Endothelial cell of umbilical vein (primary cell): ENCODE measurements at regions not wholly inside any gene's neighbourhood (a gene's known extent, or its start where the extent isn't known, plus 50 kb on each side); places are given as distances from the start of the nearest gene placed in this dataset.

Experiments used
- BruUV-seq: library from RNA; stranded (reverse); fragments of 400-500 nt; replicated peaks from 2 replicates; lab custom pipeline; 2021; lab: Mats Ljungman, UMichigan
- CTCF ChIA-PET: fragments of 300-600, 350-600 bp; sonication (Branson Sonifier 250); formaldehyde crosslinking; loops from one replicate; lab custom pipeline; 2021; ENCODE audit warnings: antibody characterized with exemption, inconsistent platforms; lab: Charles Lee
- POLR2A ChIA-PET: fragments of 300-600, 350-600 bp; sonication (Branson Sonifier 250); formaldehyde crosslinking; loops from one replicate; lab custom pipeline; 2021; ENCODE audit warnings: antibody characterized with exemption, inconsistent platforms; lab: Charles Lee
- DNase-seq: peaks from one replicate; pipeline ENCODE4 v3.0.0-alpha.2; 2011; ENCODE audit warnings: low read depth, low spot score
- FAIRE-seq: peaks from 2 replicates; lab custom pipeline; 2011; peaks lifted over from hg19 to GRCh38; lab: Jason Lieb, UNC
- H2AFZ ChIP-seq: 2 replicates; pipeline ENCODE4 v1.6.0; 2012; ENCODE audit warnings: low read depth, low read length, control low read depth, inconsistent platforms
- H3K27ac ChIP-seq: 2 replicates; pipeline ENCODE4 v1.5.1; 2011; ENCODE audit warnings: low read depth, mild to moderate bottlenecking, control low read depth, low read length, moderate library complexity; ENCODE audit not compliant: insufficient read depth
- H3K27me3 ChIP-seq, 2 experiments: 2 replicates each; pipeline versions ENCODE4 v1.6.0 to v1.6.1; 2011; ENCODE audit warnings: low read length in 2 of 2, mixed read lengths in 1 of 2; ENCODE audit not compliant: control insufficient read depth in 2 of 2, insufficient read depth in 2 of 2
- H3K36me3 ChIP-seq, 2 experiments: 2 replicates in 1 of 2; 3 replicates in 1 of 2; pipeline ENCODE4 v1.5.1; 2011; ENCODE audit warnings: low read length in 2 of 2, mild to moderate bottlenecking in 1 of 2, moderate library complexity in 1 of 2; ENCODE audit not compliant: control insufficient read depth in 2 of 2, insufficient read depth in 2 of 2; ENCODE audit errors: extremely low read depth in 1 of 2
- H3K4me1 ChIP-seq: 3 replicates; pipeline ENCODE4 v1.5.1; 2011; ENCODE audit warnings: mild to moderate bottlenecking, low read length; ENCODE audit not compliant: control insufficient read depth, insufficient read depth; ENCODE audit errors: extremely low read depth
- H3K4me2 ChIP-seq: 2 replicates; pipeline ENCODE4 v1.6.1; 2011; ENCODE audit warnings: low read length, control low read depth, mixed read lengths; ENCODE audit not compliant: insufficient read depth
- H3K4me3 ChIP-seq, 3 experiments: fragments of 200-600 bp in 1 of 3; sonication (generic), shearing (Covaris generic) in 1 of 3; replicated peaks in 1 of 3; 2 replicates each; pipeline ENCODE4 v1.5.1; 2011 to 2016; ENCODE audit warnings: control low read depth in 3 of 3, low read length in 3 of 3, mild to moderate bottlenecking in 2 of 3, inconsistent platforms in 1 of 3, low read depth in 1 of 3, moderate library complexity in 1 of 3; ENCODE audit not compliant: insufficient read depth in 1 of 3
- H3K79me2 ChIP-seq: 2 replicates; pipeline ENCODE4 v1.6.0; 2012; ENCODE audit warnings: low read length, inconsistent platforms; ENCODE audit not compliant: control insufficient read depth, insufficient read depth
- H3K9ac ChIP-seq: replicated peaks from 2 replicates; pipeline ENCODE3; 2011; ENCODE audit warnings: low read length, control low read depth; ENCODE audit not compliant: insufficient read depth; ENCODE audit errors: extremely low read depth
- H3K9me1 ChIP-seq: replicated peaks from 3 replicates; pipeline ENCODE4 v1.6.0; 2011; ENCODE audit warnings: mild to moderate bottlenecking, low read length; ENCODE audit not compliant: control insufficient read depth, insufficient read depth; ENCODE audit errors: extremely low read depth
- H3K9me3 ChIP-seq: replicated peaks from 2 replicates; pipeline ENCODE4 v1.5.1; 2012; ENCODE audit warnings: low read length, inconsistent platforms; ENCODE audit not compliant: control insufficient read depth, insufficient read depth
- H4K20me1 ChIP-seq: replicated peaks from 2 replicates; pipeline ENCODE3; 2011; ENCODE audit warnings: mild to moderate bottlenecking, low read length; ENCODE audit not compliant: control insufficient read depth, insufficient read depth; ENCODE audit errors: extremely low read depth
- EZH2 ChIP-seq: IDR thresholded peaks from 2 replicates; pipeline ENCODE4 v1.6.1; 2012; ENCODE audit warnings: borderline replicate concordance, low read depth, mild to moderate bottlenecking, moderate library complexity, low read length, inconsistent platforms; ENCODE audit not compliant: severe bottlenecking
- FOS ChIP-seq: IDR thresholded peaks from 2 replicates; pipeline ENCODE4 v1.6.1; 2011; ENCODE audit warnings: mild to moderate bottlenecking, low read length, moderate library complexity, borderline replicate concordance; ENCODE audit not compliant: insufficient read depth
- GATA2 ChIP-seq: IDR thresholded peaks from 2 replicates; pipeline ENCODE4 v1.7.0; 2011; ENCODE audit warnings: low read depth, mild to moderate bottlenecking, moderate library complexity, mixed read lengths, low read length; ENCODE audit not compliant: insufficient read length, insufficient read depth
- JUN ChIP-seq: IDR thresholded peaks from 2 replicates; pipeline ENCODE4 v1.6.1; 2011; ENCODE audit warnings: borderline replicate concordance, low read depth; ENCODE audit not compliant: insufficient read length, insufficient read depth
- MYC ChIP-seq: IDR thresholded peaks from one replicate; pipeline ENCODE4 v1.6.1; 2011; ENCODE audit warnings: mild to moderate bottlenecking, low read depth, low read length
- POLR2A ChIP-seq: IDR thresholded peaks from 2 replicates; pipeline ENCODE4 v1.6.1; 2012; ENCODE audit warnings: low read depth, mild to moderate bottlenecking, control low read depth, low read length
- POLR2AphosphoS5 ChIP-seq: IDR thresholded peaks from 2 replicates; pipeline ENCODE4 v1.6.1; 2012; ENCODE audit warnings: low read depth, mild to moderate bottlenecking, control low read depth, low read length, moderate library complexity; ENCODE audit not compliant: insufficient read depth
- dilution Hi-C: fragments of 300-500 bp; cut with MboI; formaldehyde crosslinking; loops from one replicate; pipeline ENCODE4 v1.15.0; 2019; ENCODE audit warnings: low sequenced_read_pairs; ENCODE audit not compliant: extremely low pct_ligation_motif_present
- intact Hi-C: fragments of 100-400 bp; cut with micrococcal nuclease; formaldehyde crosslinking; loops from one replicate; pipeline ENCODE4 v1.10.0; 2022
- TF ChIP-seq, protein P1 (sequence below), 2 donors: IDR thresholded peaks; 1 replicate in 1 of 2; 2 replicates in 1 of 2; pipeline ENCODE4 v1.5.1; 2011; ENCODE audit warnings: low read length in 2 of 2, mild to moderate bottlenecking in 2 of 2, moderate library complexity in 2 of 2, control low read depth in 1 of 2, inconsistent platforms in 1 of 2, low read depth in 1 of 2; ENCODE audit not compliant: insufficient read depth in 1 of 2; ENCODE audit errors: extremely low read depth in 1 of 2
- TF ChIP-seq, protein P2 (sequence below): IDR thresholded peaks from 2 replicates; pipeline ENCODE4 v1.6.1; 2011; ENCODE audit not compliant: insufficient read depth, insufficient read length

DNA sequence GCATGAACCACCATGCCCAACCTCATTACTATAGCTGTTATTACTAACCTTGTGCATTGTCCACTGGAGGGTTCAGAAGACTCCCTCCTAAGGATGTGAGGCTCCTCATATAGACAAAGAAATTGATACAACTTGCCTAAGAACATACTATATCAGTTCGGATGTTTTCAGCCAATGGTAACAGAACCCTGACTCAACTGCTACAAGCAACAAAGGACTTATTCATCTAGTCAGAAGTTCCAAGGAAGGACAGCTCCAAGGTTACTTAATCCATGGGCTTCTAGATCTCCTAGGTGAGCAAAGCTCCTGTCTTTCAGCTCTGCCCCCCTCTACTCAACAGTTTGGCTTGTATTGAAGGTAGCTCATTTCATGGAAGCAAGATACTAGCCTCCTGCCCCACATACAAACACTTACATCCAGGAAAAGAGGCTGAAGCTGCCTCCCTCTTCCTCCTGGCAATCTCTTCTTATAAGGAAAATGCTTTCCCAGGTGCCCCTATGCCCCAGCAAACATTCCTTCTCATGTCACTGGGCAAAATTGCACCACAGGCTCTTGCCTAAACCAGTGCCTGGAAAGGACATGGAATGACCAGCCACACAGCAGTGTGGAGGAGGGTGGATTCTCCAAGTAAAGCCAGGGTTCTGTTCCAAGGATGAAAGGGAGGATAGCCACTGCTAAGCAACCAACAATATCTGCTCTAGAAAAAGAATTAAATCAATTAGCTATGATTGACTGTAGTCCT lies 497.8 kb downstream of the FOXO1 start:
- H3K4me1 ChIP-seq = peaks cover 14% of the 10 kb centered on the region
- CTCF ChIA-PET = interaction anchor here (1.4 to 3.7 kb wide), 2 partner anchors 11 to 26 kb away, joined by 3 to 10 read pairs; no protein-coding TSS in a partner anchor

DNA sequence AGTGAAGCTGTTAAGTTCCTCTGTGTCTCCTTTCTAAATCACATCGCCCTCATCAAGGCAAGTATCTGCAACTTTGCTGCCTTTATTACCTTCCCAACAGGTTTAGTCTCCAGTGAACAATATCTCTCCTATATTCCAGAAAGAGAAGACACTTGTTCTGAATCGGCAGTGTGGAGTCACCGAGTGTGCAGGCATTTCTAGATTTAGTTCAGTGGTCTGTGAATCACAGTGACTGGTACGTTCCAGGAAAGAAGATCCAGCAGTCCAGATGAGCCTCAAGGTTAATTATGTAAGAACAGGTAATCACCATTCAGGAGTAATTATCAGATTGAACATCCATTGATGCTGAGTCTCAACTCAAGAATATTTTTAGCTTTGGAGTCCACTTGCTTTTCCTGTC lies 497.0 kb downstream of the FOXO1 start:
- FAIRE-seq (no peak), DNase-seq (no peak)
- BruUV-seq = no TSS peak
- no peak overlapping the region for H3K27ac ChIP-seq
- H3K27me3 ChIP-seq = no peaks in the 10 kb centered on the region
- no peak overlapping the region for H3K9ac ChIP-seq
- POLR2A ChIA-PET = no interaction called here
- H3K79me2 ChIP-seq = no peaks in the 10 kb centered on the region
- H3K4me2 ChIP-seq = no peak overlapping the region
- H3K4me3 ChIP-seq = no peak overlapping the region
- intact Hi-C loops (no loop called here), dilution Hi-C loops (no loop called here)
- H3K9me3 ChIP-seq = no peaks in the 10 kb centered on the region
- no peaks in the 10 kb centered on the region for H3K36me3 ChIP-seq
- no peaks in the 10 kb centered on the region for H3K9me1 ChIP-seq
- no peaks in the 10 kb centered on the region for H4K20me1 ChIP-seq
- no peak overlapping the region for H2AFZ ChIP-seq
- TF ChIP-seq MYC (no peak), GATA2 (no peak), JUN (no peak), EZH2 (no peak), POLR2AphosphoS5 (no peak), FOS (no peak), POLR2A (no peak)
- TF ChIP-seq, protein P1, sequence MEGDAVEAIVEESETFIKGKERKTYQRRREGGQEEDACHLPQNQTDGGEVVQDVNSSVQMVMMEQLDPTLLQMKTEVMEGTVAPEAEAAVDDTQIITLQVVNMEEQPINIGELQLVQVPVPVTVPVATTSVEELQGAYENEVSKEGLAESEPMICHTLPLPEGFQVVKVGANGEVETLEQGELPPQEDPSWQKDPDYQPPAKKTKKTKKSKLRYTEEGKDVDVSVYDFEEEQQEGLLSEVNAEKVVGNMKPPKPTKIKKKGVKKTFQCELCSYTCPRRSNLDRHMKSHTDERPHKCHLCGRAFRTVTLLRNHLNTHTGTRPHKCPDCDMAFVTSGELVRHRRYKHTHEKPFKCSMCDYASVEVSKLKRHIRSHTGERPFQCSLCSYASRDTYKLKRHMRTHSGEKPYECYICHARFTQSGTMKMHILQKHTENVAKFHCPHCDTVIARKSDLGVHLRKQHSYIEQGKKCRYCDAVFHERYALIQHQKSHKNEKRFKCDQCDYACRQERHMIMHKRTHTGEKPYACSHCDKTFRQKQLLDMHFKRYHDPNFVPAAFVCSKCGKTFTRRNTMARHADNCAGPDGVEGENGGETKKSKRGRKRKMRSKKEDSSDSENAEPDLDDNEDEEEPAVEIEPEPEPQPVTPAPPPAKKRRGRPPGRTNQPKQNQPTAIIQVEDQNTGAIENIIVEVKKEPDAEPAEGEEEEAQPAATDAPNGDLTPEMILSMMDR (IDR thresholded peaks at IDR 0.05; ENCODE audit: extremely low read depth in 1 of 2, insufficient read depth in 1 of 2, low read depth in 1 of 2, low read length in 2 of 2) = no peak
- TF ChIP-seq, protein P2, sequence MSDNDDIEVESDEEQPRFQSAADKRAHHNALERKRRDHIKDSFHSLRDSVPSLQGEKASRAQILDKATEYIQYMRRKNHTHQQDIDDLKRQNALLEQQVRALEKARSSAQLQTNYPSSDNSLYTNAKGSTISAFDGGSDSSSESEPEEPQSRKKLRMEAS = no peak
- CTCF ChIA-PET = no interaction called here
- peaks cover 6% of the 10 kb centered on the region for H3K4me1 ChIP-seq

More for the DNA sequence above, 497.8 kb downstream of the FOXO1 start:
- dilution Hi-C loops (no loop called here), intact Hi-C loops (no loop called here)
- POLR2A ChIA-PET = no interaction called here
- Histone ChIP-seq H3K4me3 (no peak overlapping the region), H2AFZ (no peak overlapping the region), H3K9me3 (no peaks in the 10 kb centered on the region), H3K27ac (no peak overlapping the region), H3K36me3 (no peaks in the 10 kb centered on the region), H3K9me1 (no peaks in the 10 kb centered on the region), H3K79me2 (no peaks in the 10 kb centered on the region), H3K4me2 (no peak overlapping the region), H3K27me3 (no peaks in the 10 kb centered on the region), H4K20me1 (no peaks in the 10 kb centered on the region), H3K9ac (no peak overlapping the region)
- BruUV-seq = no TSS peak
- DNase-seq (no peak), FAIRE-seq (no peak)
- TF ChIP-seq POLR2AphosphoS5 = no peak
- no peak for TF ChIP-seq JUN
- TF ChIP-seq, protein P2 = no peak
